Muscle layer of duodenum (tissue), 2 donors: ENCODE measurements at regions not wholly inside any gene's neighbourhood (a gene's known extent, or its start where the extent isn't known, plus 50 kb on each side); places are given as distances from the start of the nearest gene placed in this dataset.

Source experiments
- H3K27ac ChIP-seq: one replicate; pipeline ENCODE4 v1.7.0; 2013; ENCODE audit warnings: mild to moderate bottlenecking, low read length
- H3K27me3 ChIP-seq: one replicate; pipeline ENCODE4 v1.7.0; 2013; ENCODE audit warnings: low read depth, mild to moderate bottlenecking, control low read depth, low read length
- H3K36me3 ChIP-seq, 2 donors: one replicate each; pipeline ENCODE4 v1.7.0; 2013; ENCODE audit warnings: low read length in 2 of 2, control low read depth in 1 of 2, mild to moderate bottlenecking in 1 of 2; ENCODE audit not compliant: insufficient read depth in 2 of 2, control insufficient read depth in 1 of 2
- H3K4me1 ChIP-seq, 2 donors: one replicate each; pipeline ENCODE4 v1.7.0; 2013; ENCODE audit warnings: low read length in 2 of 2, mild to moderate bottlenecking in 2 of 2, control low read depth in 1 of 2, moderate library complexity in 1 of 2; ENCODE audit not compliant: insufficient read depth in 2 of 2, control insufficient read depth in 1 of 2
- H3K4me3 ChIP-seq, 2 donors: one replicate each; pipeline ENCODE4 v1.7.0; 2013; ENCODE audit warnings: low read length in 2 of 2, low read depth in 1 of 2, mild to moderate bottlenecking in 1 of 2
- H3K9me3 ChIP-seq, 2 donors: one replicate each; pipeline ENCODE4 v1.7.0; 2013; ENCODE audit warnings: low read length in 2 of 2, control low read depth in 1 of 2, mild to moderate bottlenecking in 1 of 2; ENCODE audit not compliant: control insufficient read depth in 1 of 2
- donor health status: healthy.

DNA sequence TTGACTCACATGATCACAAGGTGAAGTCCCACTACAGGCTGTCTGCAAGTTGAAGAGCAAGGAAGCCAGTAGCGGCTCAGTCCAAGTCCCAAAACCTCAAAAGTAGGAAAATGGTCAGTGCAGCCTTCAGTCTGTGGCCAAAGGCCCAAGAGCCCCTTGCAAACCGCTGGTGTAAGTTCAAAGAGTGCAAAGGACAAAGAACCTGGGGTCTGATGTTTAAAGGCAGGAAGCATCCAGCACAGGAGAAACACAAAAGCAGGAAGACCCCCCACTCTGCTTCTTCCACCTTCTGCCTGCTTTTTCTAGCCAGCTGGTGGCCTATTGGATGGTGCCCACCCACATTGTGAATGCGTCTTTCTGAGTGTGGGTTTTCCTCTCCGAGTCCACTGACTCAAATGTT lies 2222.6 kb downstream of the MRPL39 start:
- Histone ChIP-seq H3K4me1 (no peaks in the 10 kb centered on the region), H3K4me3 (no peak overlapping the region), H3K9me3 (no peaks in the 10 kb centered on the region), H3K36me3 (no peaks in the 10 kb centered on the region), H3K27me3 (no peaks in the 10 kb centered on the region), H3K27ac (no peak overlapping the region)

- no peak overlapping the region for H3K27ac ChIP-seq
- H3K4me3 ChIP-seq, result no peak overlapping the region
- no peaks in the 10 kb centered on the region for H3K4me1 ChIP-seq
- no peaks in the 10 kb centered on the region for H3K27me3 ChIP-seq
- no peaks in the 10 kb centered on the region for H3K9me3 ChIP-seq
- no peaks in the 10 kb centered on the region for H3K36me3 ChIP-seq
These were observed 2233.1 kb downstream of the MRPL39 start for GRCh38 chr21:23374155-23374554.

DNA sequence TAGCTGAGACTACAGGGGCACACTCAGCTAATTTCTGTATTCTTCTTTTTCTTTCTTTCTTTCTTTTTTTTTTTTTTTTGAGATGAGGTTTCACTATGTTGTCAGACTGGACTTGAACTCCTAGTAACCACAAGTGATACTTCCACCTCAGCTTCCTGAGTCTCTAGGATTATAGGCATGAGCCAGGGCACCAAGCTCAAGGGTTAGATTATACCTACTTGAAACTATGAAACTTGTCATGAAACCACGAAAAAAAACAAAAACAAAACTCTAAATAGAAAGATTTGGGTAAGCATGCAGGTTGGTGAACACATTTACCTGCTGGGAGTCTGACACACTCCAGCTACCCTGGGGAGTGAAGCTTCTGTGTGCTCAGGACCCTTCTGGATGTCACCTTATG lies 2250.4 kb downstream of the MRPL39 start:
- no peaks in the 10 kb centered on the region for H3K36me3 ChIP-seq
- no peaks in the 10 kb centered on the region for H3K27me3 ChIP-seq
- H3K27ac ChIP-seq, result no peak overlapping the region
- H3K4me1 ChIP-seq, result no peaks in the 10 kb centered on the region
- no peak overlapping the region for H3K4me3 ChIP-seq
- no peaks in the 10 kb centered on the region for H3K9me3 ChIP-seq

DNA sequence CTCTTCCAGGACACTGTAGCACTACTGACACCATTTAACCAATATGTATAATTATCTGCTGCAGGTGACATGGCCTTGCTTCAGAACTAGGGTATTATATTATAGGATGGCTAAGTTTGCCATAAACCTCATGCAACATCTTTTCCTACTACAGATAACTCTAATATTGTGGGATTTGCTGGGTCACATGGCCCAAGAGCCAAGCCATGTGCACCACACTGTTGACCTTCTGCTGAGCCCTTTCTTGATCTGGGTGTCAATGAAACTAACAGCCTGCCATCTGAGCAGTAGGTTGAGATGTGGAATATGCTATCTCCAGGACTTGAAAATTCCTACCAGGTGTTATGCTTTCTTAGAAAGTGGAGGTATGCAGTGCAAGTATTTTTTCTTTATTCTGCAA lies 2291.1 kb downstream of the MRPL39 start:
- no peaks in the 10 kb centered on the region for H3K36me3 ChIP-seq
- no peak overlapping the region for H3K4me3 ChIP-seq
- no peaks in the 10 kb centered on the region for H3K4me1 ChIP-seq
- H3K27me3 ChIP-seq, result no peaks in the 10 kb centered on the region
- H3K9me3 ChIP-seq, result no peaks in the 10 kb centered on the region
- H3K27ac ChIP-seq, result no peak overlapping the region

- no peaks in the 10 kb centered on the region for H3K9me3 ChIP-seq
- no peak overlapping the region for H3K4me3 ChIP-seq
- no peaks in the 10 kb centered on the region for H3K27me3 ChIP-seq
- no peak overlapping the region for H3K27ac ChIP-seq
- H3K4me1 ChIP-seq, result no peaks in the 10 kb centered on the region
- H3K36me3 ChIP-seq, result no peaks in the 10 kb centered on the region
These were observed 2298.5 kb downstream of the MRPL39 start for GRCh38 chr21:23308741-23309140.

DNA sequence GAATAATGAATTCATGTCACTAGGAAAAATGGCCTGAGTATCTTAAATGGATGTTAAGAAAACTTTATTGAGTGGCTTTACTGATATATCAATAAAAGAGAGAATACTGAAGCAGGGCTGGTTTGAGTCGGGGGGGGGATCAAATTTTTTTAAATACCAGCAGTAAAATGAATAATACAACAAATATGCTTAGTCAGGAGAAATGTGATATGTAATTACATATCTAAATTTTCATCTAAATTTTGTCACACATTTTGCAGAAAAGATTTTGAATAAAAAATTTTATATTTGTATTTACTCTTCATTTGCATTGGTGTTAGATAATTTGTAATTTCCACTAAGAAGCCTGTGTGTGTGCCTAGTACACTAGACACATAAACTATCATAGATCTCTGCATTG lies 2300.2 kb downstream of the MRPL39 start:
- H3K4me1 ChIP-seq, result no peaks in the 10 kb centered on the region
- no peaks in the 10 kb centered on the region for H3K36me3 ChIP-seq
- H3K27ac ChIP-seq, result no peak overlapping the region
- no peak overlapping the region for H3K4me3 ChIP-seq
- no peaks in the 10 kb centered on the region for H3K9me3 ChIP-seq
- no peaks in the 10 kb centered on the region for H3K27me3 ChIP-seq

- Histone ChIP-seq H3K4me1 (no peaks in the 10 kb centered on the region), H3K27ac (no peak overlapping the region), H3K4me3 (no peak overlapping the region), H3K36me3 (no peaks in the 10 kb centered on the region), H3K9me3 (peaks cover 0 to 4% of the 10 kb centered on the region in 2 donors), H3K27me3 (no peaks in the 10 kb centered on the region)
These were observed 2294.1 kb downstream of the NCAM2 start for GRCh38 chr21:23292292-23292691.

GRCh38 chr21:23281917-23282316 lies 2283.7 kb downstream of the NCAM2 start:
- Histone ChIP-seq H3K4me3 (no peak overlapping the region), H3K9me3 (no peaks in the 10 kb centered on the region), H3K27ac (no peak overlapping the region), H3K36me3 (no peaks in the 10 kb centered on the region), H3K4me1 (no peaks in the 10 kb centered on the region), H3K27me3 (no peaks in the 10 kb centered on the region)

GRCh38 chr21:23249760-23250159 lies 2251.6 kb downstream of the NCAM2 start:
- Histone ChIP-seq H3K4me3 (no peak overlapping the region), H3K27ac (no peak overlapping the region), H3K9me3 (no peaks in the 10 kb centered on the region), H3K36me3 (no peaks in the 10 kb centered on the region), H3K27me3 (no peaks in the 10 kb centered on the region), H3K4me1 (no peaks in the 10 kb centered on the region)

GRCh38 chr21:23247334-23247733 lies 2249.1 kb downstream of the NCAM2 start:
- H3K27ac ChIP-seq, result no peak overlapping the region
- no peaks in the 10 kb centered on the region for H3K9me3 ChIP-seq
- H3K27me3 ChIP-seq, result no peaks in the 10 kb centered on the region
- H3K4me1 ChIP-seq, result no peaks in the 10 kb centered on the region
- H3K36me3 ChIP-seq, result no peaks in the 10 kb centered on the region
- no peak overlapping the region for H3K4me3 ChIP-seq

- Histone ChIP-seq H3K9me3 (no peaks in the 10 kb centered on the region), H3K27ac (no peak overlapping the region), H3K4me1 (no peaks in the 10 kb centered on the region), H3K27me3 (no peaks in the 10 kb centered on the region), H3K4me3 (no peak overlapping the region), H3K36me3 (no peaks in the 10 kb centered on the region)
These were observed 2247.0 kb downstream of the NCAM2 start for GRCh38 chr21:23245255-23245654.

GRCh38 chr21:23223882-23224281 lies 2225.7 kb downstream of the NCAM2 start:
- Histone ChIP-seq H3K27ac (no peak overlapping the region), H3K4me3 (no peak overlapping the region), H3K4me1 (no peaks in the 10 kb centered on the region), H3K27me3 (no peaks in the 10 kb centered on the region), H3K9me3 (no peaks in the 10 kb centered on the region), H3K36me3 (no peaks in the 10 kb centered on the region)
